Uterus (tissue), 3 donors: ENCODE measurements at regions not wholly inside any gene's neighbourhood (a gene's known extent, or its start where the extent isn't known, plus 50 kb on each side); places are given as distances from the start of the nearest gene placed in this dataset.

ENCODE experiments used
- DNase-seq, 2 donors: peaks; one replicate each; pipeline ENCODE4 v3.0.0-alpha.2; 2019 to 2020
- H3K27ac ChIP-seq, 2 donors: fragments of 200-600 bp; sonication (generic); 1 replicate in 1 of 2; 2 replicates in 1 of 2; pipeline ENCODE4 v1.5.1; 2016 to 2018
- H3K27me3 ChIP-seq, 2 donors: fragments of 200-600 bp; sonication (generic); one replicate each; pipeline ENCODE4 v1.5.1; 2018 to 2019; ENCODE audit warnings: control low read depth in 1 of 2
- H3K36me3 ChIP-seq, 2 donors: fragments of 200-600 bp; sonication (generic); one replicate each; pipeline ENCODE4 v1.5.1; 2019; ENCODE audit warnings: control low read depth in 1 of 2
- H3K4me1 ChIP-seq, 2 donors: fragments of 200-600 bp; sonication (generic); one replicate each; pipeline ENCODE4 v1.5.1; 2018 to 2019; ENCODE audit warnings: control low read depth in 1 of 2
- H3K4me3 ChIP-seq, 2 donors: fragments of 200-600 bp; sonication (generic); 1 replicate in 1 of 2; 2 replicates in 1 of 2; pipeline ENCODE4 v1.5.1; 2018 to 2019; ENCODE audit warnings: mild to moderate bottlenecking in 1 of 2
- H3K9me3 ChIP-seq, 2 donors: fragments of 200-600 bp; sonication (generic); one replicate each; pipeline ENCODE4 v1.5.1; 2019; ENCODE audit warnings: control low read depth in 1 of 2
- CTCF ChIP-seq, 4 experiments: fragments of 200-600 bp in 2 of 4; fragments of 450-650 bp in 2 of 4; sonication (generic) in 2 of 4; IDR thresholded peaks; one replicate each; pipeline ENCODE4 v1.5.1; 2016 to 2019; ENCODE audit warnings: antibody characterized with exemption in 4 of 4, mild to moderate bottlenecking in 2 of 4, moderate library complexity in 1 of 4
- POLR2A ChIP-seq, 2 donors: fragments of 450-650 bp; IDR thresholded peaks; one replicate each; pipeline ENCODE4 v1.6.1; 2016; ENCODE audit warnings: antibody characterized with exemption in 2 of 2, mild to moderate bottlenecking in 1 of 2, moderate library complexity in 1 of 2
- intact Hi-C: fragments of 100-400 bp; cut with DNase I; formaldehyde crosslinking; loops from one replicate; pipeline ENCODE4 v1.15.1; 2023; ENCODE audit warnings: low total_unique reads
- donor health status: DM: yes; HTN: yes; CAD: no.

- no peaks in the 10 kb centered on the region for H3K9me3 ChIP-seq
- H3K4me3 ChIP-seq: no peak overlapping the region
- H3K36me3 ChIP-seq: no peaks in the 10 kb centered on the region
- DNase-seq: no peak
- H3K4me1 ChIP-seq: no peaks in the 10 kb centered on the region
- intact Hi-C loops: no loop called here
- no peaks in the 10 kb centered on the region for H3K27me3 ChIP-seq
- TF ChIP-seq CTCF (IDR thresholded peaks at IDR 0.05) (no peak), POLR2A (IDR thresholded peaks at IDR 0.05) (no peak)
- H3K27ac ChIP-seq: no peak overlapping the region
These were observed 96.3 kb downstream of the SETD4 start for GRCh38 chr21:35963920-35964451.

- DNase-seq: no peak
- Histone ChIP-seq H3K36me3 (no peaks in the 10 kb centered on the region), H3K27ac (no peak overlapping the region), H3K4me3 (no peak overlapping the region), H3K27me3 (no peaks in the 10 kb centered on the region), H3K9me3 (no peaks in the 10 kb centered on the region), H3K4me1 (no peaks in the 10 kb centered on the region)
- no peak for TF ChIP-seq POLR2A (IDR thresholded peaks at IDR 0.05)
- TF ChIP-seq CTCF (IDR thresholded peaks at IDR 0.05): no peak
- intact Hi-C loops: no loop called here
These were observed 97.4 kb downstream of the SETD4 start for GRCh38 chr21:35962917-35963316.

GRCh38 chr21:35954066-35954465 is 106.3 kb downstream of the SETD4 start:
- no peaks in the 10 kb centered on the region for H3K27me3 ChIP-seq
- TF ChIP-seq POLR2A (IDR thresholded peaks at IDR 0.05): no peak
- TF ChIP-seq CTCF (IDR thresholded peaks at IDR 0.05): no peak

GRCh38 chr21:35953597-35953996 is 106.7 kb downstream of the SETD4 start:
- intact Hi-C loops: no loop called here
- no peak for DNase-seq
- H3K4me1 ChIP-seq: no peaks in the 10 kb centered on the region

More at GRCh38 chr21:35954066-35954465, 106.3 kb downstream of the SETD4 start:
- intact Hi-C loops: no loop called here
- no peaks in the 10 kb centered on the region for H3K4me1 ChIP-seq
- no peak overlapping the region for H3K27ac ChIP-seq
- H3K4me3 ChIP-seq: no peak overlapping the region
- no peak for DNase-seq
- no peaks in the 10 kb centered on the region for H3K9me3 ChIP-seq
- no peaks in the 10 kb centered on the region for H3K36me3 ChIP-seq

More at GRCh38 chr21:35953597-35953996, 106.7 kb downstream of the SETD4 start:
- TF ChIP-seq POLR2A (IDR thresholded peaks at IDR 0.05) (no peak), CTCF (IDR thresholded peaks at IDR 0.05) (no peak)
- no peaks in the 10 kb centered on the region for H3K36me3 ChIP-seq
- H3K9me3 ChIP-seq: no peaks in the 10 kb centered on the region
- H3K4me3 ChIP-seq: no peak overlapping the region
- no peaks in the 10 kb centered on the region for H3K27me3 ChIP-seq
- no peak overlapping the region for H3K27ac ChIP-seq
